ENCODE measurements at regions not wholly inside any gene's neighbourhood (a gene's known extent, or its start where the extent isn't known, plus 50 kb on each side); places are given as distances from the start of the nearest gene placed in this dataset.

DNA sequence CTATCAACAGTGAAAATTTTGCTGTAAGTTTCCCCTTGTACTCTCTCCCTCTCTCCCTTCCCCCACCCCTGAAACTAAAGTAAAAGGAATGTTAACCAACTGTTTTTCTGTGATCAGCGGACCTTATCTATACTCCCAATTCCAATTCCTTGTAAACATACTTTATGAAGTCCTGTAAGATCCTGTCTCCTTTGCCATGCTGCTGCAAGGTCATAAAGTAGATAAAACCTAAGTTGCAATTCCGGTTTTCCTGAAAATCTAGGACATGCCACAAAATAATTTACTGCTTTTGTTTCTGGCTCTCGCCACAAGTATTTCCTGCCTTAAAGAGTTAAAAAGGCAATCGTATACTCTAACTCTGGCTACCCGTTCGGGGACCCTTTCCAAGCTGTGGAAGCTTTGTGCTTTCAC, 1469.0 kb downstream of the LRRC4C start:
- H3K4me1 Mint-ChIP-seq (ENCODE audit: low read depth, unreplicated experiment): peaks cover 22% of the 10 kb centered on the region
- peaks cover 15% of the 10 kb centered on the region for H3K36me3 Mint-ChIP-seq (ENCODE audit: insufficient read depth, unreplicated experiment)
- Histone ChIP-seq H3K27me3 (replicated peaks; ENCODE audit: control insufficient read depth, insufficient read depth, low read length) (no peaks in the 10 kb centered on the region), H3K36me3 (ENCODE audit: control insufficient read depth, insufficient read depth, low read length) (no peaks in the 10 kb centered on the region), H3K4me3 (ENCODE audit: low read depth, low read length) (no peak overlapping the region), H3K9me3 (0 out of 2 replicates have a peak, but pooled peaks cover 3% of the 10 kb centered on the region), H3K4me1 (peaks cover 30% of the 10 kb centered on the region)
- peak overlapping the region; percentile 87 for H3K27ac Mint-ChIP-seq (ENCODE audit: unreplicated experiment)
- ChIA-PET CTCF (no interaction called here), POLR2A (interaction anchor here (0.6 kb wide), 1 partner anchor 39 kb away, joined by 3 read pairs; no protein-coding TSS in a partner anchor)
- BruUV-seq (replicated peaks): no TSS peak
- no peak for TF ChIP-seq CTCF (IDR thresholded peaks at IDR 0.05; ENCODE audit: insufficient read depth in 1 of 2, low read depth in 1 of 2, low read length in 1 of 2, severe bottlenecking in 1 of 2, unreplicated experiment in 1 of 2)
- intact Hi-C loops (cut with micrococcal nuclease; ENCODE audit: unreplicated experiment): loop anchor here (1.0 to 2.0 kb wide), 3 partner anchors 39 to 135 kb away; no protein-coding TSS in a partner anchor
- H3K27me3 Mint-ChIP-seq (ENCODE audit: insufficient read depth, unreplicated experiment): no peaks in the 10 kb centered on the region
- DNase-seq: peak; percentile 56 to 64
- peak overlapping the region; percentile 64 for H3K4me3 Mint-ChIP-seq (ENCODE audit: unreplicated experiment)
- H3K9me3 Mint-ChIP-seq (ENCODE audit: unreplicated experiment): peaks cover 40% of the 10 kb centered on the region

GRCh38 chr11:39975091-39975490, 1484.4 kb downstream of the LRRC4C start:
- Mint-ChIP-seq H3K4me1 (ENCODE audit: low read depth, unreplicated experiment) (no peaks in the 10 kb centered on the region), H3K36me3 (ENCODE audit: insufficient read depth, unreplicated experiment) (no peaks in the 10 kb centered on the region), H3K27ac (ENCODE audit: unreplicated experiment) (no peak overlapping the region), H3K27me3 (ENCODE audit: insufficient read depth, unreplicated experiment) (no peaks in the 10 kb centered on the region), H3K9me3 (ENCODE audit: unreplicated experiment) (peaks cover 9% of the 10 kb centered on the region), H3K4me3 (ENCODE audit: unreplicated experiment) (no peak overlapping the region)
- no peak for TF ChIP-seq CTCF (IDR thresholded peaks at IDR 0.05; ENCODE audit: insufficient read depth in 1 of 2, low read depth in 1 of 2, low read length in 1 of 2, severe bottlenecking in 1 of 2, unreplicated experiment in 1 of 2)
- CTCF ChIA-PET: no interaction called here
- Histone ChIP-seq H3K36me3 (ENCODE audit: control insufficient read depth, insufficient read depth, low read length) (no peaks in the 10 kb centered on the region), H3K27me3 (replicated peaks; ENCODE audit: control insufficient read depth, insufficient read depth, low read length) (no peaks in the 10 kb centered on the region), H3K4me3 (ENCODE audit: low read depth, low read length) (no peak overlapping the region), H3K9me3 (no peaks in the 10 kb centered on the region), H3K4me1 (no peaks in the 10 kb centered on the region)
- intact Hi-C loops (cut with micrococcal nuclease; ENCODE audit: unreplicated experiment): no loop called here
- POLR2A ChIA-PET: no interaction called here
- no TSS peak for BruUV-seq (replicated peaks)
- DNase-seq: no peak

GRCh38 chr11:39972461-39972860, 1487.0 kb downstream of the LRRC4C start:
- POLR2A ChIA-PET: no interaction called here
- Mint-ChIP-seq H3K36me3 (ENCODE audit: insufficient read depth, unreplicated experiment) (no peaks in the 10 kb centered on the region), H3K27ac (ENCODE audit: unreplicated experiment) (no peak overlapping the region)

More at GRCh38 chr11:39972461-39972860, 1487.0 kb downstream of the LRRC4C start:
- CTCF ChIA-PET: no interaction called here
- no peak for TF ChIP-seq CTCF (IDR thresholded peaks at IDR 0.05; ENCODE audit: insufficient read depth in 1 of 2, low read depth in 1 of 2, low read length in 1 of 2, severe bottlenecking in 1 of 2, unreplicated experiment in 1 of 2)
- Histone ChIP-seq H3K4me1 (no peaks in the 10 kb centered on the region), H3K36me3 (ENCODE audit: control insufficient read depth, insufficient read depth, low read length) (no peaks in the 10 kb centered on the region), H3K27me3 (replicated peaks; ENCODE audit: control insufficient read depth, insufficient read depth, low read length) (no peaks in the 10 kb centered on the region), H3K4me3 (ENCODE audit: low read depth, low read length) (no peak overlapping the region), H3K9me3 (no peaks in the 10 kb centered on the region)
- peaks cover 9% of the 10 kb centered on the region for H3K9me3 Mint-ChIP-seq (ENCODE audit: unreplicated experiment)
- no peaks in the 10 kb centered on the region for H3K4me1 Mint-ChIP-seq (ENCODE audit: low read depth, unreplicated experiment)
- no peaks in the 10 kb centered on the region for H3K27me3 Mint-ChIP-seq (ENCODE audit: insufficient read depth, unreplicated experiment)
- no peak for DNase-seq
- intact Hi-C loops (cut with micrococcal nuclease; ENCODE audit: unreplicated experiment): no loop called here
- no peak overlapping the region for H3K4me3 Mint-ChIP-seq (ENCODE audit: unreplicated experiment)
- BruUV-seq (replicated peaks): no TSS peak
